Mesenchymal stem cell (in vitro differentiated cells and primary cell): ENCODE measurements at regions not wholly inside any gene's neighbourhood (a gene's known extent, or its start where the extent isn't known, plus 50 kb on each side); places are given as distances from the start of the nearest gene placed in this dataset.
A peak's percentile ranks its signal among the peaks of the same experiment; 100 is the strongest.

Experiments
- DNase-seq: peaks from one replicate; pipeline ENCODE4 v3.0.0-alpha.2; 2013
- H2AFZ ChIP-seq: one replicate; pipeline ENCODE4 v1.6.1; 2013; ENCODE audit warnings: low read depth, mild to moderate bottlenecking, control low read depth, inconsistent platforms, low read length, moderate library complexity
- H2AK5ac ChIP-seq: 2 replicates; pipeline ENCODE4 v1.6.1; 2013; ENCODE audit warnings: low read length, moderate library complexity, mild to moderate bottlenecking, inconsistent platforms; ENCODE audit not compliant: severe bottlenecking
- H2BK120ac ChIP-seq: one replicate; pipeline ENCODE4 v1.6.1; 2013; ENCODE audit warnings: low read depth, mild to moderate bottlenecking, inconsistent platforms, low read length, moderate library complexity
- H2BK12ac ChIP-seq, 2 experiments: one replicate each; pipeline ENCODE4 v1.6.1; 2013; ENCODE audit warnings: inconsistent platforms in 2 of 2, low read length in 2 of 2, mild to moderate bottlenecking in 2 of 2, moderate library complexity in 2 of 2, control low read depth in 1 of 2
- H2BK15ac ChIP-seq: one replicate; pipeline ENCODE4 v1.6.1; 2013; ENCODE audit warnings: mild to moderate bottlenecking, low read depth, inconsistent platforms; ENCODE audit not compliant: poor library complexity, severe bottlenecking
- H2BK5ac ChIP-seq: 2 replicates; pipeline ENCODE4 v1.6.1; 2013; ENCODE audit warnings: low read depth, mild to moderate bottlenecking, low read length, control low read depth, inconsistent platforms; ENCODE audit not compliant: poor library complexity, severe bottlenecking
- H3K14ac ChIP-seq, 2 experiments: one replicate each; pipeline ENCODE4 v1.6.1; 2013; ENCODE audit warnings: inconsistent platforms in 2 of 2, low read length in 2 of 2, control low read depth in 1 of 2, mild to moderate bottlenecking in 1 of 2, moderate library complexity in 1 of 2
- H3K18ac ChIP-seq, 2 experiments: one replicate each; pipeline ENCODE4 v1.6.1; 2013; ENCODE audit warnings: inconsistent platforms in 2 of 2, low read length in 2 of 2, control low read depth in 1 of 2, low read depth in 1 of 2, mild to moderate bottlenecking in 1 of 2
- H3K23ac ChIP-seq, 2 experiments: one replicate each; pipeline ENCODE4 v1.6.1; 2013; ENCODE audit warnings: inconsistent platforms in 2 of 2, low read length in 2 of 2, mild to moderate bottlenecking in 2 of 2, moderate library complexity in 2 of 2, control low read depth in 1 of 2
- H3K27ac ChIP-seq: 2 replicates; pipeline ENCODE4 v1.5.1; 2013; ENCODE audit warnings: mild to moderate bottlenecking, moderate library complexity, low read length, control low read depth, inconsistent platforms; ENCODE audit not compliant: poor library complexity, severe bottlenecking
- H3K27me3 ChIP-seq, 2 experiments: 2 replicates each; pipeline versions ENCODE4 v1.6.1 to v1.7.0; 2013; ENCODE audit warnings: low read length in 2 of 2, mild to moderate bottlenecking in 2 of 2, moderate library complexity in 2 of 2, control low read depth in 1 of 2, inconsistent platforms in 1 of 2; ENCODE audit not compliant: control insufficient read depth in 1 of 2, insufficient read depth in 1 of 2
- H3K36me3 ChIP-seq, 2 experiments: 2 replicates each; pipeline versions ENCODE4 v1.6.1 to v1.7.0; 2013; ENCODE audit warnings: low read length in 2 of 2, control low read depth in 1 of 2, inconsistent platforms in 1 of 2, low read depth in 1 of 2, mild to moderate bottlenecking in 1 of 2; ENCODE audit not compliant: insufficient read depth in 2 of 2, control insufficient read depth in 1 of 2
- H3K4ac ChIP-seq, 2 experiments: one replicate each; pipeline ENCODE4 v1.6.1; 2013; ENCODE audit warnings: inconsistent platforms in 2 of 2, low read length in 2 of 2, mild to moderate bottlenecking in 2 of 2, moderate library complexity in 2 of 2, control low read depth in 1 of 2, low read depth in 1 of 2
- H3K4me1 ChIP-seq: 2 replicates; pipeline ENCODE4 v1.6.1; 2013; ENCODE audit warnings: low read depth, low read length, control low read depth; ENCODE audit not compliant: control insufficient read depth, insufficient read depth
- H3K4me2 ChIP-seq: 2 replicates; pipeline ENCODE4 v1.6.1; 2013; ENCODE audit warnings: low read length, mild to moderate bottlenecking, inconsistent platforms; ENCODE audit not compliant: poor library complexity, severe bottlenecking
- H3K4me3 ChIP-seq, 2 experiments: 2 replicates each; pipeline versions ENCODE4 v1.5.1 to v1.7.0; 2013; ENCODE audit warnings: low read length in 2 of 2, mild to moderate bottlenecking in 2 of 2, control low read depth in 1 of 2, low read depth in 1 of 2; ENCODE audit not compliant: insufficient read depth in 1 of 2
- H3K79me1 ChIP-seq: replicated peaks from 2 replicates; pipeline ENCODE4 v1.6.1; 2013; ENCODE audit warnings: mild to moderate bottlenecking, control low read depth, low read length, inconsistent platforms; ENCODE audit not compliant: poor library complexity, severe bottlenecking
- H3K9ac ChIP-seq: 2 replicates; pipeline ENCODE4 v1.7.0; 2013; ENCODE audit warnings: mild to moderate bottlenecking, low read length, moderate library complexity
- H3K9me3 ChIP-seq: 2 replicates; pipeline ENCODE4 v1.7.0; 2013; ENCODE audit warnings: mild to moderate bottlenecking, low read length; ENCODE audit not compliant: control insufficient read depth
- H4K8ac ChIP-seq: one replicate; pipeline ENCODE4 v1.6.1; 2013; ENCODE audit warnings: inconsistent platforms, mild to moderate bottlenecking, low read length, moderate library complexity
- H4K91ac ChIP-seq: one replicate; pipeline ENCODE4 v1.6.1; 2013; ENCODE audit warnings: mild to moderate bottlenecking, low read length, inconsistent platforms
- WGBS: methylation state at CpG from one replicate; pipeline ENCODE4 v1.1.7; 2013; ENCODE audit warnings: mixed read lengths; 5-methylcytosine and 5-hydroxymethylcytosine counted together

DNA sequence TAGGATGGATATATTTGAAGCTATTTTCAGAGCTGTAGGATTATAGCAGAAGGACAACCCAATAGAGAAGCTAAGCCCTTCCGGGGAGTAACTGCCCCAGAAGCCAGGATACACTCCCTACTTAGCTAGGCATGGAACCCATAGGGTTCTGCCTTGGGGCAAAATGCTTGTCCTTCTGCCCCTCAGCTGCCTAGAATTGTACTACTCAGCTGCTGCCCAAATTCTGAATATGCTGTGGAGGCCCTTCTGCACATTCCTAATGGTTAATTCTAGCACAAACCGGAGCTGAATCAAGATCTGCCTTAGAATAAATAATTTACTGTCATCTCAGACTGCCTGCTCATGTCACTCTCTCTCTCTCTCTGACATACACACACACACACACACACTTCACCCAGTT lies 297.7 kb upstream of the VCX3A start:
- no peak overlapping the region for H3K18ac ChIP-seq
- no peak overlapping the region for H3K4me2 ChIP-seq
- H2BK5ac ChIP-seq, result no peak overlapping the region
- no peak overlapping the region for H3K4me3 ChIP-seq
- H3K9ac ChIP-seq, result no peak overlapping the region
- no peak overlapping the region for H2BK12ac ChIP-seq
- no peaks in the 10 kb centered on the region for H3K4me1 ChIP-seq
- no peaks in the 10 kb centered on the region for H3K36me3 ChIP-seq
- H2BK15ac ChIP-seq, result no peak overlapping the region
- H3K27ac ChIP-seq, result no peak overlapping the region
- H2AK5ac ChIP-seq, result no peak overlapping the region
- H3K9me3 ChIP-seq, result peaks cover 36% of the 10 kb centered on the region
- no peak overlapping the region for H3K4ac ChIP-seq
- no peak overlapping the region for H3K23ac ChIP-seq
- no peak overlapping the region for H2BK120ac ChIP-seq
- no peak overlapping the region for H2AFZ ChIP-seq
- H4K8ac ChIP-seq, result no peak overlapping the region
- no peaks in the 10 kb centered on the region for H3K27me3 ChIP-seq
- H3K79me1 ChIP-seq, result no peaks in the 10 kb centered on the region
- no peak for DNase-seq
- 52% methylated on average over 2 of the region's 2 CpGs for WGBS
- H4K91ac ChIP-seq, result no peak overlapping the region
- H3K14ac ChIP-seq, result no peak overlapping the region

DNA sequence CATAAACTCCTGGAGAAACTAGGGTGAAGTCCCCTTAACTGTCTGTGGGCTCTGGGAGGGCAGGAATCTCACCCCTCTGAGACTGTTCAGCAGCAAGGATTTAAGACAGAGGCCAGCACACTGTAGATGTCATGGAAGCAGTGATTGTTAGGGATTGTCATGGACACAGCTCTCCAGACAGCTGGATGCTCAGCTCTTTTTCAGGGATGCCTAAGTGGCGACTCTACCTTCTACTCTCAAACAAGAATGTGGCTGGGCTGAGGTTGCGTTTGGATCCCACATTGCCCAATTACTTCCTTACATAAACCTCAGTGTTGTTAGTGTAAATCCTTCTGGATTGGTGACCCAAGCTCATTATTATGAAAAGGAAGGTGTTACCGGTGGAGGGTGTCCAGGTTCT lies 291.9 kb upstream of the VCX3A start:
- Histone ChIP-seq H2BK5ac (no peak overlapping the region), H4K91ac (no peak overlapping the region), H2BK12ac (no peak overlapping the region), H3K79me1 (no peaks in the 10 kb centered on the region), H2AFZ (no peak overlapping the region), H2BK120ac (no peak overlapping the region), H3K4me2 (no peak overlapping the region), H4K8ac (no peak overlapping the region), H3K14ac (no peak overlapping the region), H3K36me3 (no peaks in the 10 kb centered on the region), H3K4ac (no peak overlapping the region), H3K9me3 (peaks cover 24% of the 10 kb centered on the region), H3K23ac (no peak overlapping the region), H2BK15ac (no peak overlapping the region), H3K4me3 (no peak overlapping the region), H3K9ac (no peak overlapping the region), H3K18ac (no peak overlapping the region), H3K27me3 (no peaks in the 10 kb centered on the region), H2AK5ac (no peak overlapping the region), H3K4me1 (no peaks in the 10 kb centered on the region), H3K27ac (no peak overlapping the region)
- peak; percentile 16 for DNase-seq
- 73% methylated on average over 1 of the region's 3 CpGs for WGBS

DNA sequence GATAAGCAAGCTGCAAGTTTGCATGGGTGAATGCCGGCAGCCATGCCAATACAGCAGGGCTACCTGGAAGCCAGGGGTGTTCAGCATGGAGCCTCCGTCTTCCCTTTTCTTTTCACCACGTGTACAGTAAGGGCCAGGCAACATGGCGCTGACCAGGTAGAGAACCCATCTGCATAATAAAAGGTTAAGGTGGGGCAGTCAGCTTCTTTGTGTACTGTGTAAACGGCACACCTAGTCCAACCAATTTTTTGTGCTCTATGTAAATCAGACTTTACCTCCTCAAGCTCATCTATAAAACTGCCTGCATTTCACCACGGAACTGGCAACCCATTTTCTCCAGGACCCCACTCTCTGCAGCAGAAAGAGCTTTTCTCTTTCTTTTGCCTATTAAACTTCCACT lies 286.8 kb upstream of the VCX3A start:
- Histone ChIP-seq H3K27me3 (no peaks in the 10 kb centered on the region), H3K36me3 (no peaks in the 10 kb centered on the region), H3K4ac (no peak overlapping the region), H3K9me3 (peaks cover 13% of the 10 kb centered on the region), H2BK15ac (no peak overlapping the region), H2BK12ac (no peak overlapping the region), H2AFZ (no peak overlapping the region), H3K18ac (no peak overlapping the region), H3K79me1 (no peaks in the 10 kb centered on the region), H2AK5ac (no peak overlapping the region), H3K27ac (no peak overlapping the region), H2BK120ac (no peak overlapping the region), H3K9ac (no peak overlapping the region), H2BK5ac (no peak overlapping the region), H3K4me2 (no peak overlapping the region), H3K23ac (no peak overlapping the region), H3K4me3 (no peak overlapping the region), H3K4me1 (no peaks in the 10 kb centered on the region), H4K91ac (no peak overlapping the region), H3K14ac (no peak overlapping the region), H4K8ac (no peak overlapping the region)
- DNase-seq, result no peak
- WGBS, result 88% methylated on average over 5 of the region's 6 CpGs

DNA sequence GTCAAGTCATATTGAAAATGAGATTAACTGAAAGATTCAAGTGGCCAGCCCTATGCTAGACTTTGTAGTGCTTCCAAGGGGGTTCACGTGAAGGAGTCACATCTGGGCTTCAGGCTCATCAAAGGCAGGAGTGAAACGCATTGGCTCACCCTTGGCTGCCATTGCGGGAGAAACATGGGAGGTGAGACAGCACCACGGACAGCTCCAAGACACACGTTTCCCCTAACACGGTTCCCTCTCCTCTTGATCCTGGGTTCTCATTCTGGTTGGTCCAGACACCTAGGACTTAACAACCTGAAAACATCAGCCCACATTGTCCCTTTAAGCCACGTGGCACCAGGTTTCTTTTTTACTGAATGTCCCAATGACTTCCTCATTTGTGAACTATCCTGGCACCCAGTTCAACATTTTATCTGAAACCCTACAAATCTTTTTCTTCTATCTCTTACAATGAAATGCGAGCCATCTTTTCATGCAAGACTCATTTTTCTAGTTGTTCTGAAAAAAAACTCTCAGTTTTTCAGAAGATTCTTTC lies 279.0 kb upstream of the VCX3A start:
- Histone ChIP-seq H2BK15ac (no peak overlapping the region), H2AFZ (no peak overlapping the region), H3K4ac (no peak overlapping the region), H3K9me3 (peaks cover 22% of the 10 kb centered on the region), H3K27me3 (no peaks in the 10 kb centered on the region), H3K4me1 (no peaks in the 10 kb centered on the region), H4K91ac (no peak overlapping the region), H3K27ac (no peak overlapping the region), H2AK5ac (no peak overlapping the region), H4K8ac (no peak overlapping the region), H3K23ac (no peak overlapping the region), H3K4me2 (no peak overlapping the region), H3K4me3 (no peak overlapping the region), H3K79me1 (no peaks in the 10 kb centered on the region), H3K9ac (no peak overlapping the region), H2BK5ac (no peak overlapping the region), H3K18ac (no peak overlapping the region), H2BK120ac (no peak overlapping the region), H2BK12ac (no peak overlapping the region), H3K36me3 (no peaks in the 10 kb centered on the region), H3K14ac (no peak overlapping the region)
- WGBS, result 48% methylated on average over 8 of the region's 8 CpGs
- DNase-seq, result no peak
